Chondrocyte (in vitro differentiated cells): ENCODE measurements at regions not wholly inside any gene's neighbourhood (a gene's known extent, or its start where the extent isn't known, plus 50 kb on each side); places are given as distances from the start of the nearest gene placed in this dataset.

ENCODE experiments used
- DNase-seq: peaks from one replicate; pipeline ENCODE4 v3.0.0; 2021; ENCODE audit warnings: mixed read lengths, low spot score
- H3K27ac Mint-ChIP-seq: one replicate; pipeline ENCODE4 v1.8.0; 2021; ENCODE audit warnings: mild to moderate bottlenecking, moderate library complexity, mixed read lengths; ENCODE audit not compliant: unreplicated experiment
- H3K27me3 Mint-ChIP-seq: 2 replicates; pipeline ENCODE4 v1.8.0; 2021; ENCODE audit warnings: low read depth, mixed read lengths
- H3K36me3 Mint-ChIP-seq: 2 replicates; pipeline ENCODE4 v1.8.0; 2021; ENCODE audit warnings: low read depth, mixed read lengths
- H3K4me1 Mint-ChIP-seq: 2 replicates; pipeline ENCODE4 v1.8.0; 2021; ENCODE audit warnings: low read depth, mild to moderate bottlenecking, mixed read lengths
- H3K4me3 Mint-ChIP-seq: one replicate; pipeline ENCODE4 v1.8.0; 2021; ENCODE audit warnings: mild to moderate bottlenecking, moderate library complexity, mixed read lengths; ENCODE audit not compliant: unreplicated experiment
- H3K9me3 Mint-ChIP-seq: 2 replicates; pipeline ENCODE4 v1.8.0; 2021; ENCODE audit warnings: low read depth, mixed read lengths
- CTCF ChIP-seq: fragments of 200-600 bp; sonication (generic); IDR thresholded peaks from 2 replicates; pipeline ENCODE4 v1.5.0; 2021; ENCODE audit warnings: antibody characterized with exemption, mild to moderate bottlenecking, moderate library complexity

- Mint-ChIP-seq H3K4me1 (no peaks in the 10 kb centered on the region), H3K9me3 (no peaks in the 10 kb centered on the region), H3K27me3 (peaks cover 31% of the 10 kb centered on the region), H3K27ac (no peak overlapping the region), H3K36me3 (peaks cover 1% of the 10 kb centered on the region), H3K4me3 (no peak overlapping the region)
- no peak for DNase-seq
- no peak for TF ChIP-seq CTCF
Measured at GRCh38 chr9:108643731-108644510, 211.9 kb downstream of the ACTL7B start.

GRCh38 chr9:108642871-108643270, 212.9 kb downstream of the ACTL7B start:
- no peaks in the 10 kb centered on the region for H3K9me3 Mint-ChIP-seq
- H3K36me3 Mint-ChIP-seq = peaks cover 1% of the 10 kb centered on the region
- no peak for TF ChIP-seq CTCF
- no peak for DNase-seq
- H3K4me3 Mint-ChIP-seq = no peak overlapping the region
- no peaks in the 10 kb centered on the region for H3K4me1 Mint-ChIP-seq
- peaks cover 32% of the 10 kb centered on the region for H3K27me3 Mint-ChIP-seq
- no peak overlapping the region for H3K27ac Mint-ChIP-seq

- Mint-ChIP-seq H3K4me3 (no peak overlapping the region), H3K27me3 (peaks cover 41% of the 10 kb centered on the region)
Measured at GRCh38 chr9:108640230-108640629, 215.6 kb downstream of the ACTL7B start.

GRCh38 chr9:108639696-108640095, 216.1 kb downstream of the ACTL7B start:
- peaks cover 42% of the 10 kb centered on the region for H3K27me3 Mint-ChIP-seq
- H3K4me3 Mint-ChIP-seq = no peak overlapping the region
- peaks cover 1% of the 10 kb centered on the region for H3K36me3 Mint-ChIP-seq
- H3K9me3 Mint-ChIP-seq = no peaks in the 10 kb centered on the region
- H3K4me1 Mint-ChIP-seq = peaks cover 2% of the 10 kb centered on the region
- H3K27ac Mint-ChIP-seq = no peak overlapping the region
- no peak for DNase-seq
- no peak for TF ChIP-seq CTCF

More at GRCh38 chr9:108640230-108640629, 215.6 kb downstream of the ACTL7B start:
- H3K4me1 Mint-ChIP-seq = no peaks in the 10 kb centered on the region
- no peak overlapping the region for H3K27ac Mint-ChIP-seq
- TF ChIP-seq CTCF = no peak
- no peak for DNase-seq
- H3K36me3 Mint-ChIP-seq = peaks cover 1% of the 10 kb centered on the region
- no peaks in the 10 kb centered on the region for H3K9me3 Mint-ChIP-seq

GRCh38 chr9:108639091-108639490, 216.7 kb downstream of the ACTL7B start:
- H3K27ac Mint-ChIP-seq = no peak overlapping the region
- no peaks in the 10 kb centered on the region for H3K9me3 Mint-ChIP-seq
- peaks cover 4% of the 10 kb centered on the region for H3K4me1 Mint-ChIP-seq
- no peak for TF ChIP-seq CTCF
- no peak for DNase-seq
- peaks cover 1% of the 10 kb centered on the region for H3K36me3 Mint-ChIP-seq
- H3K27me3 Mint-ChIP-seq = peaks cover 39% of the 10 kb centered on the region
- H3K4me3 Mint-ChIP-seq = no peak overlapping the region
